AG09309 (cell line): ENCODE measurements at regions not wholly inside any gene's neighbourhood (a gene's known extent, or its start where the extent isn't known, plus 50 kb on each side); places are given as distances from the start of the nearest gene placed in this dataset.

Experiments used
- DNase-seq: peaks from one replicate; pipeline ENCODE4 v3.0.0-alpha.2; 2010; ENCODE audit warnings: low read depth
- H3K4me3 ChIP-seq: 2 replicates; pipeline ENCODE4 v1.5.1; 2011; ENCODE audit warnings: mild to moderate bottlenecking, low read depth, low read length, moderate library complexity; ENCODE audit not compliant: control insufficient read depth
- CTCF ChIP-seq: IDR thresholded peaks from 2 replicates; pipeline ENCODE4 v1.5.1; 2011; ENCODE audit warnings: mild to moderate bottlenecking, low read depth, low read length, inconsistent platforms; ENCODE audit not compliant: insufficient read depth, control insufficient read depth; ENCODE audit errors: missing control alignments

- TF ChIP-seq CTCF, result no peak
- no peak overlapping the region for H3K4me3 ChIP-seq
- no peak for DNase-seq
These were observed 108.6 kb downstream of the APOB start for GRCh38 chr2:20935168-20935775.

- no peak for TF ChIP-seq CTCF
- H3K4me3 ChIP-seq, result no peak overlapping the region
- no peak for DNase-seq
These were observed 109.6 kb downstream of the APOB start for GRCh38 chr2:20934236-20934635.

GRCh38 chr2:20933714-20934113, 110.2 kb downstream of the APOB start:
- TF ChIP-seq CTCF, result no peak
- H3K4me3 ChIP-seq, result no peak overlapping the region

GRCh38 chr2:20931346-20931745, 108.4 kb upstream of the LDAH start:
- no peak for TF ChIP-seq CTCF
- no peak for DNase-seq
- H3K4me3 ChIP-seq, result no peak overlapping the region

More at GRCh38 chr2:20933714-20934113, 110.2 kb downstream of the APOB start:
- no peak for DNase-seq

GRCh38 chr2:20930928-20931327, 108.0 kb upstream of the LDAH start:
- no peak for TF ChIP-seq CTCF
- DNase-seq, result no peak
- H3K4me3 ChIP-seq, result no peak overlapping the region

GRCh38 chr2:20929721-20930120, 106.8 kb upstream of the LDAH start:
- DNase-seq, result no peak
- no peak overlapping the region for H3K4me3 ChIP-seq
- no peak for TF ChIP-seq CTCF

GRCh38 chr2:20928617-20929016, 105.7 kb upstream of the LDAH start:
- no peak overlapping the region for H3K4me3 ChIP-seq
- no peak for TF ChIP-seq CTCF
- DNase-seq, result no peak
